H9 (cell line): ENCODE measurements at regions not wholly inside any gene's neighbourhood (a gene's known extent, or its start where the extent isn't known, plus 50 kb on each side); places are given as distances from the start of the nearest gene placed in this dataset.

ENCODE experiments used
- DNase-seq: peaks from one replicate; pipeline ENCODE4 v3.0.0-alpha.2; 2017
- H2AFZ ChIP-seq: one replicate; pipeline ENCODE4 v1.6.1; 2013; ENCODE audit warnings: mild to moderate bottlenecking, low read length, control low read depth, moderate library complexity
- H2AK5ac ChIP-seq: 2 replicates; pipeline ENCODE4 v1.6.1; 2013; ENCODE audit warnings: low read length, control low read depth, mixed read lengths; ENCODE audit not compliant: insufficient read length
- H2BK120ac ChIP-seq: one replicate; pipeline ENCODE4 v1.6.1; 2013; ENCODE audit warnings: low read depth, mild to moderate bottlenecking, low read length, control low read depth, inconsistent platforms; ENCODE audit not compliant: poor library complexity, severe bottlenecking
- H2BK12ac ChIP-seq: 2 replicates; pipeline ENCODE4 v1.6.1; 2013; ENCODE audit warnings: low read length, control low read depth, mixed read lengths, low read depth; ENCODE audit not compliant: insufficient read length
- H2BK15ac ChIP-seq: 2 replicates; pipeline ENCODE4 v1.6.1; 2013; ENCODE audit warnings: low read depth, low read length, control low read depth
- H2BK20ac ChIP-seq: one replicate; pipeline ENCODE4 v1.6.1; 2013; ENCODE audit warnings: low read depth, mild to moderate bottlenecking, low read length, control low read depth, inconsistent platforms; ENCODE audit not compliant: poor library complexity, severe bottlenecking
- H2BK5ac ChIP-seq: 2 replicates; pipeline ENCODE4 v1.6.1; 2013; ENCODE audit warnings: low read length, control low read depth, mixed read lengths; ENCODE audit not compliant: insufficient read length
- H3K14ac ChIP-seq: 2 replicates; pipeline ENCODE4 v1.6.1; 2013; ENCODE audit warnings: low read length, control low read depth; ENCODE audit not compliant: insufficient read depth
- H3K18ac ChIP-seq: 2 replicates; pipeline ENCODE4 v1.6.1; 2013; ENCODE audit warnings: low read depth, mild to moderate bottlenecking, mixed read lengths, low read length, control low read depth; ENCODE audit not compliant: insufficient read length
- H3K23ac ChIP-seq: 2 replicates; pipeline ENCODE4 v1.6.1; 2013; ENCODE audit warnings: low read length, control low read depth, mixed read lengths, low read depth; ENCODE audit not compliant: insufficient read length
- H3K23me2 ChIP-seq: 2 replicates; pipeline ENCODE4 v1.6.1; 2013; ENCODE audit warnings: low read depth, mild to moderate bottlenecking, mixed read lengths, low read length, control low read depth; ENCODE audit not compliant: insufficient read length, poor library complexity, severe bottlenecking
- H3K27ac ChIP-seq: 2 replicates; pipeline ENCODE4 v1.5.1; 2013; ENCODE audit warnings: low read length, control low read depth, mixed read lengths, low read depth; ENCODE audit not compliant: insufficient read length
- H3K27me3 ChIP-seq: 2 replicates; pipeline ENCODE4 v1.6.1; 2013; ENCODE audit warnings: low read length, control low read depth, inconsistent platforms; ENCODE audit not compliant: insufficient read depth
- H3K4ac ChIP-seq: 2 replicates; pipeline ENCODE4 v1.6.1; 2013; ENCODE audit warnings: low read depth, mild to moderate bottlenecking, control low read depth, inconsistent platforms, low read length, moderate library complexity
- H3K4me1 ChIP-seq: 2 replicates; pipeline ENCODE4 v1.6.1; 2013; ENCODE audit warnings: low read length, control low read depth, inconsistent platforms; ENCODE audit not compliant: insufficient read depth
- H3K4me2 ChIP-seq: 2 replicates; pipeline ENCODE4 v1.6.1; 2013; ENCODE audit warnings: low read length, control low read depth, mixed read lengths; ENCODE audit not compliant: insufficient read length, insufficient read depth
- H3K56ac ChIP-seq: 2 replicates; pipeline ENCODE4 v1.6.1; 2013; ENCODE audit warnings: low read depth, mild to moderate bottlenecking, mixed read lengths, low read length, control low read depth; ENCODE audit not compliant: insufficient read length
- H3K79me1 ChIP-seq: 2 replicates; pipeline ENCODE4 v1.6.1; 2013; ENCODE audit warnings: low read depth, mild to moderate bottlenecking, moderate library complexity, low read length, control low read depth, inconsistent platforms; ENCODE audit not compliant: insufficient read depth, poor library complexity, severe bottlenecking
- H3K79me2 ChIP-seq: 2 replicates; pipeline ENCODE4 v1.6.1; 2013; ENCODE audit warnings: low read length, control low read depth, inconsistent platforms; ENCODE audit not compliant: insufficient read depth
- H3K9ac ChIP-seq: 2 replicates; pipeline ENCODE4 v1.6.1; 2013; ENCODE audit warnings: low read length, control low read depth, mixed read lengths; ENCODE audit not compliant: insufficient read length; ENCODE audit errors: extremely low read depth
- H3K9me3 ChIP-seq: one replicate; pipeline ENCODE4 v1.6.1; 2013; ENCODE audit warnings: low read depth, low read length, inconsistent platforms; ENCODE audit not compliant: control insufficient read depth
- H3T11ph ChIP-seq: one replicate; pipeline ENCODE4 v1.6.1; 2013; ENCODE audit warnings: mild to moderate bottlenecking, low read length, control low read depth, inconsistent platforms
- H4K20me1 ChIP-seq: one replicate; pipeline ENCODE4 v1.6.1; 2013; ENCODE audit not compliant: control insufficient read depth, insufficient read length, insufficient read depth
- H4K5ac ChIP-seq: 2 replicates; pipeline ENCODE4 v1.6.1; 2013; ENCODE audit warnings: low read depth, mild to moderate bottlenecking, mixed read lengths, low read length, control low read depth; ENCODE audit not compliant: insufficient read length
- H4K8ac ChIP-seq: replicated peaks from 2 replicates; pipeline ENCODE4 v1.6.1; 2013; ENCODE audit warnings: low read length, control low read depth, mixed read lengths, low read depth; ENCODE audit not compliant: insufficient read length
- H4K91ac ChIP-seq: 2 replicates; pipeline ENCODE4 v1.6.1; 2013; ENCODE audit warnings: low read depth, mild to moderate bottlenecking, moderate library complexity, mixed read lengths, low read length, control low read depth; ENCODE audit not compliant: insufficient read length
- H3K27ac Mint-ChIP-seq, 3 experiments: 2 replicates in 2 of 3; 3 replicates in 1 of 3; pipeline ENCODE4 v1.8.0; 2020 to 2021; ENCODE audit warnings: mixed read lengths in 3 of 3, mild to moderate bottlenecking in 1 of 3, moderate library complexity in 1 of 3
- H3K27me3 Mint-ChIP-seq: 2 replicates; pipeline ENCODE4 v1.8.0; 2021; ENCODE audit warnings: low read depth, mild to moderate bottlenecking, moderate library complexity, mixed read lengths
- H3K36me3 Mint-ChIP-seq, 3 experiments: 2 replicates in 2 of 3; 3 replicates in 1 of 3; pipeline ENCODE4 v1.8.0; 2020 to 2021; ENCODE audit warnings: low read depth in 3 of 3, mixed read lengths in 3 of 3; ENCODE audit not compliant: insufficient read depth in 1 of 3
- H3K4me1 Mint-ChIP-seq, 2 experiments: 2 replicates each; pipeline ENCODE4 v1.8.0; 2020; ENCODE audit warnings: mixed read lengths in 2 of 2
- H3K4me3 Mint-ChIP-seq, 2 experiments: 2 replicates in 1 of 2; 3 replicates in 1 of 2; pipeline ENCODE4 v1.8.0; 2020 to 2021; ENCODE audit warnings: mild to moderate bottlenecking in 2 of 2, mixed read lengths in 2 of 2, moderate library complexity in 1 of 2
- H3K9me3 Mint-ChIP-seq, 2 experiments: 2 replicates in 1 of 2; 3 replicates in 1 of 2; pipeline ENCODE4 v1.8.0; 2020; ENCODE audit warnings: mild to moderate bottlenecking in 2 of 2, mixed read lengths in 2 of 2, moderate library complexity in 1 of 2
- WGBS: extraction: QIAGEN DNeasy Blood & Tissue Kit; methylation state at CpG from one replicate; pipeline ENCODE4 v1.1.7; 2013; ENCODE audit warnings: missing lambda C conversion rate, low lambda C conversion rate, mixed read lengths; ENCODE audit not compliant: insufficient read length; ENCODE audit errors: extremely low coverage; 5-methylcytosine and 5-hydroxymethylcytosine counted together
- TF ChIP-seq, protein P1 (sequence below): fragments of 200-600 bp; sonication (generic); conservative IDR thresholded peaks from 3 replicates; pipeline ENCODE4 v1.8.0; 2021; ENCODE audit warnings: antibody characterized with exemption, mild to moderate bottlenecking

DNA sequence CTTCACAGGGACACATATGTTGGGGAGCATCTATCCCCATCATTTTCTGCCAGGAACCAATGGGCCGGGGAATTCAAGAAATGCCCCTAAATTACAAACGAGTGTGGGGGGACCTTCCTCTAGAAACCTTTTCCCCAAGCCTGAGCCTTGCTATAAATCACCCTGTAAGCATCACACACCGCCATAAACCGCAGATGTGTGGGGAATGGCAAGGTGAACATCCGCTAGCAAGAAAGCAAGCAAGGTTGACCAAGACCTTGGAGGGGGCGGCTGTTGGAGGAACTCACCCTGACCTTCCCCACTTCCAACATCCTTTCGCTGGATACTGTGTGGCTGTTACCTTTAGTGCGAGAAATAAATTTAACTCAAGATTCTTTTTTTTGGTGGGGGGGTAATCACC, 693.3 kb upstream of the TBX3 start:
- H3K23me2 ChIP-seq: no peaks in the 10 kb centered on the region
- H3K79me2 ChIP-seq: no peaks in the 10 kb centered on the region
- Mint-ChIP-seq H3K4me3 (no peak overlapping the region), H3K27ac (no peak overlapping the region), H3K9me3 (peaks cover 0 to 3% of the 10 kb centered on the region in 2 experiments; a peak in 2 of 5 replicates), H3K4me1 (peaks cover 12 to 16% of the 10 kb centered on the region in 2 experiments), H3K27me3 (peaks cover 7% of the 10 kb centered on the region), H3K36me3 (no peaks in the 10 kb centered on the region)
- H2BK12ac ChIP-seq: no peak overlapping the region
- no peak overlapping the region for H3K27ac ChIP-seq
- H3K14ac ChIP-seq: no peak overlapping the region
- no peak overlapping the region for H2BK5ac ChIP-seq
- H2AK5ac ChIP-seq: no peak overlapping the region
- no peak overlapping the region for H3K23ac ChIP-seq
- H4K91ac ChIP-seq: no peak overlapping the region
- no peak overlapping the region for H4K5ac ChIP-seq
- H3K56ac ChIP-seq: no peak overlapping the region
- no peaks in the 10 kb centered on the region for H3K27me3 ChIP-seq
- no peak overlapping the region for H3T11ph ChIP-seq
- no peaks in the 10 kb centered on the region for H4K20me1 ChIP-seq
- H3K9ac ChIP-seq: no peak overlapping the region
- TF ChIP-seq, protein P1, sequence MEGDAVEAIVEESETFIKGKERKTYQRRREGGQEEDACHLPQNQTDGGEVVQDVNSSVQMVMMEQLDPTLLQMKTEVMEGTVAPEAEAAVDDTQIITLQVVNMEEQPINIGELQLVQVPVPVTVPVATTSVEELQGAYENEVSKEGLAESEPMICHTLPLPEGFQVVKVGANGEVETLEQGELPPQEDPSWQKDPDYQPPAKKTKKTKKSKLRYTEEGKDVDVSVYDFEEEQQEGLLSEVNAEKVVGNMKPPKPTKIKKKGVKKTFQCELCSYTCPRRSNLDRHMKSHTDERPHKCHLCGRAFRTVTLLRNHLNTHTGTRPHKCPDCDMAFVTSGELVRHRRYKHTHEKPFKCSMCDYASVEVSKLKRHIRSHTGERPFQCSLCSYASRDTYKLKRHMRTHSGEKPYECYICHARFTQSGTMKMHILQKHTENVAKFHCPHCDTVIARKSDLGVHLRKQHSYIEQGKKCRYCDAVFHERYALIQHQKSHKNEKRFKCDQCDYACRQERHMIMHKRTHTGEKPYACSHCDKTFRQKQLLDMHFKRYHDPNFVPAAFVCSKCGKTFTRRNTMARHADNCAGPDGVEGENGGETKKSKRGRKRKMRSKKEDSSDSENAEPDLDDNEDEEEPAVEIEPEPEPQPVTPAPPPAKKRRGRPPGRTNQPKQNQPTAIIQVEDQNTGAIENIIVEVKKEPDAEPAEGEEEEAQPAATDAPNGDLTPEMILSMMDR: no peak
- no peak for DNase-seq
- no peaks in the 10 kb centered on the region for H3K9me3 ChIP-seq
- no peaks in the 10 kb centered on the region for H3K79me1 ChIP-seq
- H3K4me2 ChIP-seq: no peak overlapping the region
- no peak overlapping the region for H4K8ac ChIP-seq
- H2BK15ac ChIP-seq: no peak overlapping the region
- no peak overlapping the region for H3K18ac ChIP-seq
- H2BK20ac ChIP-seq: no peak overlapping the region
- no peak overlapping the region for H2BK120ac ChIP-seq
- WGBS: no CpG with 5 or more reads among the region's 8 CpGs
- no peak overlapping the region for H2AFZ ChIP-seq
- H3K4ac ChIP-seq: no peak overlapping the region
- no peaks in the 10 kb centered on the region for H3K4me1 ChIP-seq
